Adrenal gland (tissue), 9 donors: ENCODE measurements at regions not wholly inside any gene's neighbourhood (a gene's known extent, or its start where the extent isn't known, plus 50 kb on each side); places are given as distances from the start of the nearest gene placed in this dataset.

Source experiments
- DNase-seq, 7 donors: peaks; one replicate each; pipeline ENCODE4 v3.0.0-alpha.2; 2019 to 2020
- H3K27ac ChIP-seq, 5 donors: fragments of 200-600 bp; sonication (generic) in 4 of 5; 1 replicate in 3 of 5; 2 replicates in 2 of 5; pipeline versions ENCODE4 v1.5.1 to v1.8.0; 2016 to 2020; ENCODE audit warnings: mild to moderate bottlenecking in 1 of 5
- H3K27me3 ChIP-seq: fragments of 200-600 bp; 2 replicates; pipeline ENCODE4 v1.8.0; 2021
- H3K36me3 ChIP-seq, 2 donors: fragments of 200-600 bp; replicated peaks in 1 of 2; 1 replicate in 1 of 2; 2 replicates in 1 of 2; pipeline versions ENCODE4 v1.5.1 to v1.8.0; 2018 to 2022
- H3K4me1 ChIP-seq, 2 donors: fragments of 200-600 bp; replicated peaks in 1 of 2; 1 replicate in 1 of 2; 2 replicates in 1 of 2; pipeline versions ENCODE4 v1.5.1 to v1.8.0; 2018 to 2021
- H3K4me3 ChIP-seq, 4 donors: fragments of 200-600 bp; sonication (generic) in 3 of 4; one replicate each; pipeline ENCODE4 v1.5.1; 2016 to 2018
- H3K9me3 ChIP-seq, 3 donors: fragments of 200-600 bp; sonication (generic) in 1 of 3; replicated peaks in 1 of 3; 1 replicate in 2 of 3; 2 replicates in 1 of 3; pipeline versions ENCODE4 v1.5.1 to v1.8.0; 2016 to 2021
- CTCF ChIP-seq, 6 experiments: fragments of 450-650 bp in 4 of 6; fragments of 200-600 bp in 2 of 6; sonication (generic) in 1 of 6; IDR thresholded peaks; 1 replicate in 5 of 6; 2 replicates in 1 of 6; pipeline versions ENCODE4 v1.5.1 to v1.8.0; 2016 to 2021; ENCODE audit warnings: antibody characterized with exemption in 6 of 6, mild to moderate bottlenecking in 2 of 6, moderate library complexity in 1 of 6
- POLR2A ChIP-seq, 2 donors: fragments of 450-650 bp; IDR thresholded peaks; one replicate each; pipeline ENCODE4 v1.6.1; 2017; ENCODE audit warnings: antibody characterized with exemption in 2 of 2, mild to moderate bottlenecking in 2 of 2, moderate library complexity in 1 of 2
- WGBS, 4 donors: extraction: QIAGEN DNeasy Blood & Tissue Kit in 2 of 4; methylation state at CpG; one replicate each; pipeline versions ENCODE4 v1.1.5 to v1.1.7; 2013 to 2017; 5-methylcytosine and 5-hydroxymethylcytosine counted together
- intact Hi-C, 2 donors: fragments of 100-400 bp; cut with DNase I; formaldehyde crosslinking; loops; one replicate each; pipeline versions ENCODE4 v1.14.1 to v1.15.0; 2022 to 2023
- donor health status: healthy with polysubstance abuse.
- donor health status: Bipolar disorder and iron deficiency.
- donor health status: DM: yes; HTN: yes; CAD: no.
- donor health status: DM: no; HTN: no; CAD: no.
- donor health status: DM: no; HTN: no; CAD: no.

- H3K4me3 ChIP-seq, result no peak overlapping the region
- no peaks in the 10 kb centered on the region for H3K27me3 ChIP-seq
- no peak for DNase-seq
- intact Hi-C loops, result no loop called here
- H3K9me3 ChIP-seq, result no peaks in the 10 kb centered on the region
- TF ChIP-seq CTCF (IDR thresholded peaks at IDR 0.05), result no peak
- TF ChIP-seq POLR2A (IDR thresholded peaks at IDR 0.05), result no peak
- 52 to 78% (median 69%) methylated on average over 4 of the region's 4 CpGs for WGBS, 4 donors
- no peak overlapping the region for H3K27ac ChIP-seq
- H3K36me3 ChIP-seq, result no peaks in the 10 kb centered on the region
- no peaks in the 10 kb centered on the region for H3K4me1 ChIP-seq
These were observed 236.4 kb upstream of the HHIP start for GRCh38 chr4:144409525-144409924.

GRCh38 chr4:144410230-144410783 lies 235.6 kb upstream of the HHIP start:
- DNase-seq, result no peak
- H3K4me1 ChIP-seq, result no peaks in the 10 kb centered on the region
- 52 to 79% (median 69%) methylated on average over 2 of the region's 2 CpGs for WGBS, 4 donors
- H3K27me3 ChIP-seq, result no peaks in the 10 kb centered on the region
- no peaks in the 10 kb centered on the region for H3K36me3 ChIP-seq
- intact Hi-C loops, result no loop called here
- TF ChIP-seq CTCF (IDR thresholded peaks at IDR 0.05) (no peak), POLR2A (IDR thresholded peaks at IDR 0.05) (no peak)
- H3K27ac ChIP-seq, result no peak overlapping the region
- no peak overlapping the region for H3K4me3 ChIP-seq
- no peaks in the 10 kb centered on the region for H3K9me3 ChIP-seq

GRCh38 chr4:144411119-144411518 lies 234.8 kb upstream of the HHIP start:
- 45 to 79% (median 59%) methylated on average over 1 of the region's 1 CpG for WGBS, 4 donors
- DNase-seq, result no peak
- no peak for TF ChIP-seq CTCF (IDR thresholded peaks at IDR 0.05)
- TF ChIP-seq POLR2A (IDR thresholded peaks at IDR 0.05), result no peak

GRCh38 chr4:144411700-144412099 lies 234.3 kb upstream of the HHIP start:
- no peaks in the 10 kb centered on the region for H3K4me1 ChIP-seq
- no peaks in the 10 kb centered on the region for H3K36me3 ChIP-seq
- no peak for DNase-seq
- H3K4me3 ChIP-seq, result no peak overlapping the region
- no peaks in the 10 kb centered on the region for H3K27me3 ChIP-seq
- H3K9me3 ChIP-seq, result no peaks in the 10 kb centered on the region
- H3K27ac ChIP-seq, result no peak overlapping the region
- TF ChIP-seq CTCF (IDR thresholded peaks at IDR 0.05), result no peak
- TF ChIP-seq POLR2A (IDR thresholded peaks at IDR 0.05), result no peak
- intact Hi-C loops, result no loop called here

More at GRCh38 chr4:144411119-144411518, 234.8 kb upstream of the HHIP start:
- Histone ChIP-seq H3K4me1 (no peaks in the 10 kb centered on the region), H3K36me3 (no peaks in the 10 kb centered on the region), H3K27me3 (no peaks in the 10 kb centered on the region), H3K4me3 (no peak overlapping the region), H3K27ac (no peak overlapping the region), H3K9me3 (no peaks in the 10 kb centered on the region)
- intact Hi-C loops, result no loop called here
